HEK293T (cell line): ENCODE measurements at regions not wholly inside any gene's neighbourhood (a gene's known extent, or its start where the extent isn't known, plus 50 kb on each side); places are given as distances from the start of the nearest gene placed in this dataset.

Source experiments
- CTCF ChIA-PET: fragments of 350-600 bp; formaldehyde crosslinking; extraction: SDS; loops from one replicate; lab custom pipeline; 2021; ENCODE audit warnings: antibody characterized with exemption, inconsistent platforms; lab: Yijun Ruan, JAX
- POLR2A ChIA-PET: fragments of 350-600 bp; formaldehyde crosslinking; extraction: SDS; loops from one replicate; lab custom pipeline; 2020; ENCODE audit warnings: antibody characterized with exemption, inconsistent platforms; lab: Yijun Ruan, JAX
- DNase-seq: peaks from one replicate; pipeline ENCODE4 v3.0.0; 2012; ENCODE audit warnings: mixed read lengths; ENCODE audit errors: extremely low spot score
- ARNT ChIP-seq: fragments of 450-650 bp; IDR thresholded peaks from 2 replicates; pipeline ENCODE4 v1.6.1; 2017; ENCODE audit warnings: mild to moderate bottlenecking
- BHLHE40 ChIP-seq: fragments of 450-650 bp; IDR thresholded peaks from 2 replicates; pipeline ENCODE4 v1.6.1; 2016; ENCODE audit warnings: mild to moderate bottlenecking, moderate library complexity, borderline replicate concordance
- CTBP1 ChIP-seq: fragments of 450-650 bp; IDR thresholded peaks from 2 replicates; pipeline ENCODE4 v1.6.1; 2016; ENCODE audit warnings: borderline replicate concordance
- ELF4 ChIP-seq: fragments of 450-650 bp; IDR thresholded peaks from 2 replicates; pipeline ENCODE4 v1.6.1; 2017; ENCODE audit warnings: antibody characterized with exemption
- FOXA1 ChIP-seq: fragments of 450-650 bp; IDR thresholded peaks from 2 replicates; pipeline ENCODE4 v1.6.1; 2016; ENCODE audit warnings: mild to moderate bottlenecking
- FOXK2 ChIP-seq: fragments of 450-650 bp; IDR thresholded peaks from 2 replicates; pipeline ENCODE4 v1.6.1; 2016; ENCODE audit warnings: mild to moderate bottlenecking
- FOXM1 ChIP-seq: fragments of 450-650 bp; IDR thresholded peaks from 2 replicates; pipeline ENCODE4 v1.6.1; 2017; ENCODE audit warnings: mild to moderate bottlenecking, borderline replicate concordance
- HDGF ChIP-seq: fragments of 450-650 bp; IDR thresholded peaks from 2 replicates; pipeline ENCODE4 v1.6.1; 2017; ENCODE audit warnings: antibody characterized with exemption, borderline replicate concordance
- L3MBTL2 ChIP-seq: fragments of 450-650 bp; conservative IDR thresholded peaks from 2 replicates; pipeline ENCODE4 v1.6.1; 2016; ENCODE audit warnings: mild to moderate bottlenecking
- LEF1 ChIP-seq: fragments of 450-650 bp; IDR thresholded peaks from 2 replicates; pipeline ENCODE4 v1.6.1; 2017; ENCODE audit warnings: mild to moderate bottlenecking, borderline replicate concordance
- NFRKB ChIP-seq: fragments of 450-650 bp; IDR thresholded peaks from 2 replicates; pipeline ENCODE4 v1.6.1; 2016; ENCODE audit warnings: mild to moderate bottlenecking, moderate library complexity
- SP1 ChIP-seq: fragments of 450-650 bp; IDR thresholded peaks from 2 replicates; pipeline ENCODE4 v1.6.1; 2017
- SUZ12 ChIP-seq: fragments of 450-650 bp; IDR thresholded peaks from 2 replicates; pipeline ENCODE4 v1.6.1; 2016; ENCODE audit warnings: mild to moderate bottlenecking
- TARDBP ChIP-seq: fragments of 450-650 bp; IDR thresholded peaks from 2 replicates; pipeline ENCODE4 v1.6.1; 2016
- ZNF384 ChIP-seq: fragments of 450-650 bp; IDR thresholded peaks from 2 replicates; pipeline ENCODE4 v1.6.1; 2016
- TF ChIP-seq, protein P1 (sequence below): fragments of 450-650 bp; IDR thresholded peaks from 2 replicates; pipeline ENCODE4 v1.6.1; 2016

GRCh38 chr3:181510500-181510899 lies 201.2 kb upstream of the SOX2 start:
- CTCF ChIA-PET, result no interaction called here
- POLR2A ChIA-PET, result no interaction called here
- DNase-seq, result no peak
- TF ChIP-seq FOXK2 (no peak), ZNF384 (no peak), TARDBP (no peak), CTBP1 (no peak), FOXM1 (no peak), NFRKB (no peak), LEF1 (no peak), SUZ12 (no peak), L3MBTL2 (no peak), BHLHE40 (no peak), SP1 (no peak), FOXA1 (no peak), ARNT (no peak), HDGF (no peak)

DNA sequence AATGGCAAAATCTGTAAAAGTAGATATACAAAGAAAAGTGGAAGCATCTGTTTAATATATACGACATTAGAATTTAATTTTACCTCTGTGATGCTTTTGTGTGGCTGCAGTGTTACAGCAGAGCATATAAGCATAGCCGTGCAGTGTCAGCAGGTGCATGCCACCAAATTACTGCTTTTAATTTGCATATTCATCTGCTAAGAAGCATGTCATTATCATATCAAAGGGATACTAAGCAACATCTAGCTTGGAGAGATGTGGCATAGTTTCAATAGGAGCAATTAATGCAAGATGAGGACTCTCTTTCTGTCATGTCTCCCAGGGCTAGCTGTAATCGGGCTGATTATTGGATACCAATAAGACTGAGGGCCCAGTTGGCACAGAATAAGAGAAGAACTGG lies 214.4 kb upstream of the SOX2 start:
- no peak for DNase-seq
- TF ChIP-seq ELF4 (no peak), ZNF384 (no peak), CTBP1 (no peak), NFRKB (no peak), SP1 (no peak), FOXM1 (no peak), SUZ12 (no peak), L3MBTL2 (no peak)
- TF ChIP-seq, protein P1, sequence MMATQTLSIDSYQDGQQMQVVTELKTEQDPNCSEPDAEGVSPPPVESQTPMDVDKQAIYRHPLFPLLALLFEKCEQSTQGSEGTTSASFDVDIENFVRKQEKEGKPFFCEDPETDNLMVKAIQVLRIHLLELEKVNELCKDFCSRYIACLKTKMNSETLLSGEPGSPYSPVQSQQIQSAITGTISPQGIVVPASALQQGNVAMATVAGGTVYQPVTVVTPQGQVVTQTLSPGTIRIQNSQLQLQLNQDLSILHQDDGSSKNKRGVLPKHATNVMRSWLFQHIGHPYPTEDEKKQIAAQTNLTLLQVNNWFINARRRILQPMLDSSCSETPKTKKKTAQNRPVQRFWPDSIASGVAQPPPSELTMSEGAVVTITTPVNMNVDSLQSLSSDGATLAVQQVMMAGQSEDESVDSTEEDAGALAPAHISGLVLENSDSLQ, result no peak
- CTCF ChIA-PET, result no interaction called here
- POLR2A ChIA-PET, result no interaction called here

- CTCF ChIA-PET, result no interaction called here
- no peak for DNase-seq
- POLR2A ChIA-PET, result no interaction called here
- TF ChIP-seq TARDBP (no peak), LEF1 (no peak), ZNF384 (no peak), FOXM1 (no peak), BHLHE40 (no peak), ELF4 (no peak), FOXK2 (no peak), L3MBTL2 (no peak), CTBP1 (no peak), SUZ12 (no peak), NFRKB (no peak), ARNT (no peak), HDGF (no peak), FOXA1 (no peak), SP1 (no peak)
- TF ChIP-seq, protein P1, result no peak
Observed at GRCh38 chr3:181493423-181493822, 218.3 kb upstream of the SOX2 start.

GRCh38 chr3:181488536-181488935 lies 223.2 kb upstream of the SOX2 start:
- TF ChIP-seq HDGF, result no peak
- no peak for TF ChIP-seq NFRKB
- no peak for TF ChIP-seq LEF1
- no peak for TF ChIP-seq TARDBP
- TF ChIP-seq SP1, result no peak
- no peak for TF ChIP-seq FOXA1
- no peak for TF ChIP-seq FOXM1
- TF ChIP-seq L3MBTL2, result no peak
- no peak for TF ChIP-seq SUZ12
- TF ChIP-seq CTBP1, result no peak
- no peak for TF ChIP-seq ZNF384
- no peak for DNase-seq
- ChIA-PET POLR2A (no interaction called here), CTCF (no interaction called here)

GRCh38 chr3:181487236-181487978 lies 224.3 kb upstream of the SOX2 start:
- ChIA-PET CTCF (interaction anchor here (0.6 kb wide), 1 partner anchor 79 kb away, joined by 4 read pairs; no protein-coding TSS in a partner anchor), POLR2A (no interaction called here)
- no peak for DNase-seq
- TF ChIP-seq FOXK2, result no peak
- TF ChIP-seq ELF4, result no peak
- no peak for TF ChIP-seq L3MBTL2
- TF ChIP-seq NFRKB, result no peak
- no peak for TF ChIP-seq HDGF
- no peak for TF ChIP-seq ZNF384
- TF ChIP-seq SUZ12, result no peak
- TF ChIP-seq LEF1, result no peak
- no peak for TF ChIP-seq ARNT
- no peak for TF ChIP-seq CTBP1
- TF ChIP-seq FOXM1, result no peak
- TF ChIP-seq SP1, result no peak
- no peak for TF ChIP-seq FOXA1

DNA sequence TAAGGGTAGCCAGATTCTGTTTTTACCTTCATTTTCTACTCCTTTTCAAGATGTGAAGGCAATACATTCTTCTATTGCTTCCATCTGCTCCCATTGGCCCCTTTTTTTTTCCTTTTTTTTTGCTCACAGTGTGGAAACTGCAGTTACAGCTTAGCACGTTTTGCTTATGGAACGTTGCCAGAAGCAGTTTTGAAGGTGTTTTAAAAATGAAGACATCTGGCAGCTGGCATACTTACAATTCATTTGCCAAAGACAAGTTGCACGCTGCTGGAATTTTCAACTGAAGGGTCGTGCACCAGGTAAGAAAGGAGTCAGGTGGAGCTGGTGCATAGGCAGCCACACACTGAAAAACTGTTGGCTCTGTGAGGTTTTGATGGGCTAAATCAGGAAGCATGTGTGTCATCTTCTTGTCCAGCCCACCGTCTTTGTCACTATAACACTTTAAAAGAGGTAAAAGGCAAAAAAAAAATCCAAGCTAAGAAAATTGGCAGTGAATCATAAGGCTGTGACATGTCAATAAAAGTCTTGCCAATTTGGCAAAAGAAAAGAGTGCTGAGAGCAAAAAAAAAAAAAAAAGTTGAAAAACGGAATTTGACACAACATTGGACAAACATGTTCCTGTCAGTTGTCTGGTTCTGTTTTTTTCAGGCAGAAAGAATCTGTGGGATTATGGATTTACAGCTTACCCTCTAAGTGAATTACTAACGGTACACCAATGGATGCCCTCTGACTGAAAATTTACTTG lies 225.4 kb upstream of the SOX2 start:
- ChIA-PET CTCF (interaction anchor here (0.6 kb wide), 2 partner anchors 80 to 1556 kb away, joined by 3 to 4 read pairs; no protein-coding TSS in a partner anchor), POLR2A (no interaction called here)
- no peak for DNase-seq
- no peak for TF ChIP-seq NFRKB
- no peak for TF ChIP-seq ZNF384
- no peak for TF ChIP-seq ARNT
- TF ChIP-seq FOXM1, result no peak
